Loucy (cell line): ENCODE measurements at regions not wholly inside any gene's neighbourhood (a gene's known extent, or its start where the extent isn't known, plus 50 kb on each side); places are given as distances from the start of the nearest gene placed in this dataset.

Experiments
- CTCF ChIP-seq: fragments of 200-600 bp; sonication (generic); conservative IDR thresholded peaks from 2 replicates; pipeline ENCODE4 v1.5.1; 2014; ENCODE audit warnings: mild to moderate bottlenecking, antibody characterized with exemption, low read length
- EZH2phosphoT487 ChIP-seq: fragments of 200-600 bp; IDR thresholded peaks from 2 replicates; pipeline ENCODE4 v1.6.1; 2018; ENCODE audit warnings: antibody characterized with exemption, mild to moderate bottlenecking, moderate library complexity, borderline replicate concordance

GRCh38 chr7:65798111-65799075, 74.5 kb upstream of the VKORC1L1 start:
- TF ChIP-seq CTCF (no peak), EZH2phosphoT487 (no peak)
